ENCODE measurements at regions not wholly inside any gene's neighbourhood (a gene's known extent, or its start where the extent isn't known, plus 50 kb on each side); places are given as distances from the start of the nearest gene placed in this dataset.

GRCh38 chr7:25279705-25280104 is 51.4 kb upstream of the NPVF start:
- no peak for DNase-seq (ENCODE audit: low read depth)
- TF ChIP-seq CTCF (conservative IDR thresholded peaks at IDR 0.05; ENCODE audit: low read length), result no peak
- H3K4me3 ChIP-seq (ENCODE audit: low read length), result no peak overlapping the region

GRCh38 chr7:25280181-25280580 is 51.9 kb upstream of the NPVF start:
- no peak for TF ChIP-seq CTCF (conservative IDR thresholded peaks at IDR 0.05; ENCODE audit: low read length)
- no peak overlapping the region for H3K4me3 ChIP-seq (ENCODE audit: low read length)
- DNase-seq (ENCODE audit: low read depth), result no peak

GRCh38 chr7:25282194-25282593 is 53.9 kb upstream of the NPVF start:
- DNase-seq (ENCODE audit: low read depth), result no peak
- no peak overlapping the region for H3K4me3 ChIP-seq (ENCODE audit: low read length)
- no peak for TF ChIP-seq CTCF (conservative IDR thresholded peaks at IDR 0.05; ENCODE audit: low read length)

- no peak overlapping the region for H3K4me3 ChIP-seq (ENCODE audit: low read length)
- no peak for DNase-seq (ENCODE audit: low read depth)
- TF ChIP-seq CTCF (conservative IDR thresholded peaks at IDR 0.05; ENCODE audit: low read length), result no peak
These were observed 58.5 kb upstream of the NPVF start for GRCh38 chr7:25286756-25287155.

GRCh38 chr7:25287291-25287690 is 59.0 kb upstream of the NPVF start:
- no peak for DNase-seq (ENCODE audit: low read depth)
- no peak for TF ChIP-seq CTCF (conservative IDR thresholded peaks at IDR 0.05; ENCODE audit: low read length)
- H3K4me3 ChIP-seq (ENCODE audit: low read length), result no peak overlapping the region

- H3K4me3 ChIP-seq (ENCODE audit: low read length), result no peak overlapping the region
- TF ChIP-seq CTCF (conservative IDR thresholded peaks at IDR 0.05; ENCODE audit: low read length), result no peak
- no peak for DNase-seq (ENCODE audit: low read depth)
These were observed 60.4 kb upstream of the NPVF start for GRCh38 chr7:25288556-25289307.

- no peak for TF ChIP-seq CTCF (conservative IDR thresholded peaks at IDR 0.05; ENCODE audit: low read length)
- H3K4me3 ChIP-seq (ENCODE audit: low read length), result no peak overlapping the region
- DNase-seq (ENCODE audit: low read depth), result peak; percentile 17
These were observed 61.2 kb upstream of the NPVF start for GRCh38 chr7:25289518-25289917.
